ENCODE measurements at regions not wholly inside any gene's neighbourhood (a gene's known extent, or its start where the extent isn't known, plus 50 kb on each side); places are given as distances from the start of the nearest gene placed in this dataset.

- no peak overlapping the region for H3K4me3 ChIP-seq (ENCODE audit: low read depth, low read length)
- DNase-seq (ENCODE audit: low read depth) = no peak
- TF ChIP-seq CTCF (IDR thresholded peaks at IDR 0.05; ENCODE audit: insufficient read depth, low read depth, low read length) = no peak
These were observed 973.8 kb downstream of the ROBO2 start for GRCh38 chr3:78013653-78014052.

- no peak overlapping the region for H3K4me3 ChIP-seq (ENCODE audit: low read depth, low read length)
- no peak for TF ChIP-seq CTCF (IDR thresholded peaks at IDR 0.05; ENCODE audit: insufficient read depth, low read depth, low read length)
- DNase-seq (ENCODE audit: low read depth) = no peak
These were observed 976.0 kb downstream of the ROBO2 start for GRCh38 chr3:78015856-78016255.

- H3K4me3 ChIP-seq (ENCODE audit: low read depth, low read length) = no peak overlapping the region
- TF ChIP-seq CTCF (IDR thresholded peaks at IDR 0.05; ENCODE audit: insufficient read depth, low read depth, low read length) = no peak
- no peak for DNase-seq (ENCODE audit: low read depth)
These were observed 981.8 kb downstream of the ROBO2 start for GRCh38 chr3:78021710-78022109.

GRCh38 chr3:78022232-78022631 lies 982.3 kb downstream of the ROBO2 start:
- no peak overlapping the region for H3K4me3 ChIP-seq (ENCODE audit: low read depth, low read length)
- DNase-seq (ENCODE audit: low read depth) = no peak
- no peak for TF ChIP-seq CTCF (IDR thresholded peaks at IDR 0.05; ENCODE audit: insufficient read depth, low read depth, low read length)

GRCh38 chr3:78023257-78023656 lies 983.4 kb downstream of the ROBO2 start:
- no peak for TF ChIP-seq CTCF (IDR thresholded peaks at IDR 0.05; ENCODE audit: insufficient read depth, low read depth, low read length)

GRCh38 chr3:78025916-78026315 lies 986.0 kb downstream of the ROBO2 start:
- TF ChIP-seq CTCF (IDR thresholded peaks at IDR 0.05; ENCODE audit: insufficient read depth, low read depth, low read length) = no peak
- no peak overlapping the region for H3K4me3 ChIP-seq (ENCODE audit: low read depth, low read length)
- no peak for DNase-seq (ENCODE audit: low read depth)

More at GRCh38 chr3:78023257-78023656, 983.4 kb downstream of the ROBO2 start:
- H3K4me3 ChIP-seq (ENCODE audit: low read depth, low read length) = no peak overlapping the region
- DNase-seq (ENCODE audit: low read depth) = no peak

GRCh38 chr3:78026318-78026828 lies 986.5 kb downstream of the ROBO2 start:
- no peak overlapping the region for H3K4me3 ChIP-seq (ENCODE audit: low read depth, low read length)
- peak; percentile 9 for DNase-seq (ENCODE audit: low read depth)
- TF ChIP-seq CTCF (IDR thresholded peaks at IDR 0.05; ENCODE audit: insufficient read depth, low read depth, low read length) = no peak
